SU-DHL-6 (cell line): ENCODE measurements at regions not wholly inside any gene's neighbourhood (a gene's known extent, or its start where the extent isn't known, plus 50 kb on each side); places are given as distances from the start of the nearest gene placed in this dataset.

ENCODE experiments used
- EZH2phosphoT487 ChIP-seq: fragments of 200-600 bp; sonication (generic), shearing (Covaris generic); conservative IDR thresholded peaks from 2 replicates; pipeline ENCODE4 v1.6.1; 2018; ENCODE audit warnings: mild to moderate bottlenecking, antibody characterized with exemption, low read length, moderate library complexity, mixed read lengths
- TF ChIP-seq, protein P1 (sequence below): fragments of 200-600 bp; sonication (generic); IDR thresholded peaks from one replicate; pipeline ENCODE4 v1.5.1; 2017; ENCODE audit warnings: antibody characterized with exemption, mild to moderate bottlenecking, low read length, moderate library complexity; ENCODE audit not compliant: insufficient read depth, poor library complexity, severe bottlenecking

DNA sequence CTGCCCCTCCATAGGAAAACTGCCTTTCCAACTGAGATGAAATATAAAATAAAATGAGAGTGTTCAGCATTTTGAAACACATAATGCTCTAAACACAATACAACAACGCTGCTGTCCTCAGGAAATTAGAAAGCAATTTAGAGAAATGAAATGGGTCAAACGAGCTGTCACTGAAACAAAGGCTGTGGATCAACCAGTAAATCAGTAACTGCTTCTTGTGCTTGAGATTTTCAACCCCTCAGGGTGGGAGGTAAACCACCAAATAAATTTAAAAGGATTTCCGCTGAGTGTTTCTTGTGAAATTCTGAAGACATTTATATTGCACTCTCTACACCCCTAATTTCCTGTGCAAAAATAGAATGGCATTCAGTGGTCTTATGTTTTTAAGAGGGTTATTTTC lies 657.1 kb upstream of the SEL1L start:
- TF ChIP-seq, protein P1, sequence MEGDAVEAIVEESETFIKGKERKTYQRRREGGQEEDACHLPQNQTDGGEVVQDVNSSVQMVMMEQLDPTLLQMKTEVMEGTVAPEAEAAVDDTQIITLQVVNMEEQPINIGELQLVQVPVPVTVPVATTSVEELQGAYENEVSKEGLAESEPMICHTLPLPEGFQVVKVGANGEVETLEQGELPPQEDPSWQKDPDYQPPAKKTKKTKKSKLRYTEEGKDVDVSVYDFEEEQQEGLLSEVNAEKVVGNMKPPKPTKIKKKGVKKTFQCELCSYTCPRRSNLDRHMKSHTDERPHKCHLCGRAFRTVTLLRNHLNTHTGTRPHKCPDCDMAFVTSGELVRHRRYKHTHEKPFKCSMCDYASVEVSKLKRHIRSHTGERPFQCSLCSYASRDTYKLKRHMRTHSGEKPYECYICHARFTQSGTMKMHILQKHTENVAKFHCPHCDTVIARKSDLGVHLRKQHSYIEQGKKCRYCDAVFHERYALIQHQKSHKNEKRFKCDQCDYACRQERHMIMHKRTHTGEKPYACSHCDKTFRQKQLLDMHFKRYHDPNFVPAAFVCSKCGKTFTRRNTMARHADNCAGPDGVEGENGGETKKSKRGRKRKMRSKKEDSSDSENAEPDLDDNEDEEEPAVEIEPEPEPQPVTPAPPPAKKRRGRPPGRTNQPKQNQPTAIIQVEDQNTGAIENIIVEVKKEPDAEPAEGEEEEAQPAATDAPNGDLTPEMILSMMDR = no peak
- TF ChIP-seq EZH2phosphoT487 = no peak
